ENCODE measurements at regions not wholly inside any gene's neighbourhood (a gene's known extent, or its start where the extent isn't known, plus 50 kb on each side); places are given as distances from the start of the nearest gene placed in this dataset.

DNA sequence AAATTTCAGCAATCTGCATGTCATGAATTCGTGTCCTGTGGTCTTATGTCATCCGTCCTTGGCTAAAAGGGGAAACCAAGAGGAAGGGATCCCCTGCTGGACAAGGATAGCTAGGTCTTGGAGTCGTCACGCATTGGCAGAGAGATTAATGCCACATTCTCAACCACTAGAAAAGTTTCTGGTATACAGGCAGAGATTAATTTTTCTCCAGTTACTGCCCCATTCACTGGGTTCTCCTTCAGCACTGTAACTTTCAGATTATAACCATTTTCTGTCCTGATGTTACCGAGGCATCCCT lies 1060.6 kb upstream of the AUTS2 start:
- no peak for DNase-seq (ENCODE audit: low read depth)

DNA sequence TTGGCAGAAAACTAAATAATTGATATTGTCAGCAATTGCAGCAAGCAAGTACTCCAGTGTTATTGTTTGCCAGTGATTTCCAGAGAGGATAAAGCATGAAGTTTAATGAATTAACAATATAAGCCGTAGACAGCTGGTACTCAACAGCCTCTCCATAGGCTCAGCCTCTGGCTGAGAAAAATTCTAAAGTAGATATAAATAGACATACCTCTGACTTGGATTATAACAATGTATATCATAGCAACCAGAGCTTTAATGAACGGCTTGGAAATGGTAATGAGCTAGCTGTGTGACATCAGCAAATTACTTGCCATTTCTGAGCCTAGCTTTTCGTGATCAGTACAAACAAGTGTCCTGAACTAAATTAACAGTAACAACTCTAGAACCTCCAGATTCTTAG lies 1055.4 kb upstream of the AUTS2 start:
- DNase-seq (ENCODE audit: low read depth) = no peak

DNA sequence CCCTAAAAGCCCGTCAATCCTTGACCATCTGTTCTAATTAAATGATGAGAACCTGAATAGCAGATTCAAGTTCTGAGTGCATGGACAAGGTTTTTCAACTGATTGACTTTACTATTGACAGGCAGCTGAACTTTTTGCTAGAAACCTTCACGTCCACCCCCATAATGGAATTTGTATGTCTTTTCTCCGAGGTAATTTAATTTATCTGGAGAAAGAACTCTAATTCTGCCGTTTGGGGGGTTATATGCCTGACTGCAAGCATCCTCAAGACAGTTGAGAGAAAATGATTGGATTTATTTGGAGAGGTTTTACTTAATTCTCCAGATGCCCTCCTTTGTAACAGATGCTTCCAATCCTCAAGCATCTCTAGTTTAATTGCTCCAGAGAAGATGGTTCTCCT lies 1053.4 kb upstream of the AUTS2 start:
- DNase-seq (ENCODE audit: low read depth) = no peak

DNA sequence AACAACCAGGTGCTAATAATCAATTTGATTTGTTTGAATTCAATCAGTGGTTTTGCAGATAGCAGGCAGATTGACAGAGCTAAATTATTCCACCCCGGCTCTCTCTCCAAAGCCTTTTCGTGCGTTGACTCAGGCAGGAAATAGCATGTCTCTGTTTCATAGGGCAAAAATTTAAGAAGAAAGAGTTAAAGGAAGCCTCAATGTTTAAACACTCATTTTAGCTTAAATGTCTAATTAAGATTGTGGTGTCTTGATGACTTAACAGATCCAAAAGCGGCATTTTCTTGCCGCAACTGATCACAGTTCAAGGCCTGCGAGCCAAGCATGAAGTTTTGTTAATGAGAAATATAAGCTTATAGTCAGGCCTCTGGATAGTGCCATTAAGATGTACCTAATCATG lies 1051.1 kb upstream of the AUTS2 start:
- no peak for DNase-seq (ENCODE audit: low read depth)

DNA sequence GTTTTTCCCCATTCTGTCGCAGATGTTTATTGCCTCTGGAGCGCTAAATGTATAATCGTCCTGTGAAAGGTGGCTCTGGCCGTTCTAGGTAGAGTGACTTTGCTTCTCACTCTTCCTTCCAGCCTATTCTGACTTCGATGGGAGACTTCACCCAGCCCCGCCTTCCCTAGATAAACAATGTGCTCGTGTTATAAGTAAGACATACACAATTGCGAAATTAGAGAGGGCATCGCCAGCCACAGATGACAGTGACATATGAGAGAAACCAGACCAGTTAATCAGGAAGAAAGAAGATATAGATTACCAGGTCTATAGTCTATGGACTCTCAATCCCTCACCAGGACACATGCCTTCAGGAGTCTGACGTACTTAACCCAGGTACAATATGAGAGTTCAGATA lies 1050.5 kb upstream of the AUTS2 start:
- DNase-seq (ENCODE audit: low read depth) = no peak

DNA sequence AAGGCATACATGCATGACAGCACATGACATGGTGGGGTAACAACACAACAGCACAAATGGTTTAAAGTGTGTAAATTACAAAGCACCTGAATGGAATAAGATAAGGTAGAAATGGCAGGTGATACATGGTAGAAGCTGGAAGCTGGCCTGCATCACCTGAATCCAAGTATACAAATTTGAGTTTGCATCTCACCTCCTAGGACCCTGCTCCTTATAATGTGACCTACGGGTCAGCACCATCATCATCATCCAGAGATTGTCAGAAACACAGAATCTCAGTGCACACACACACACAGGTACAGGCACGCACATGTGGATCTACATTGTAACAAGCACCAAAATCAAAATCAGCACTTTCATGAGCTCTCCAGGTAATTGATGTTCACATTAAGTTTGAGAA lies 1048.2 kb upstream of the AUTS2 start:
- no peak for DNase-seq (ENCODE audit: low read depth)

DNA sequence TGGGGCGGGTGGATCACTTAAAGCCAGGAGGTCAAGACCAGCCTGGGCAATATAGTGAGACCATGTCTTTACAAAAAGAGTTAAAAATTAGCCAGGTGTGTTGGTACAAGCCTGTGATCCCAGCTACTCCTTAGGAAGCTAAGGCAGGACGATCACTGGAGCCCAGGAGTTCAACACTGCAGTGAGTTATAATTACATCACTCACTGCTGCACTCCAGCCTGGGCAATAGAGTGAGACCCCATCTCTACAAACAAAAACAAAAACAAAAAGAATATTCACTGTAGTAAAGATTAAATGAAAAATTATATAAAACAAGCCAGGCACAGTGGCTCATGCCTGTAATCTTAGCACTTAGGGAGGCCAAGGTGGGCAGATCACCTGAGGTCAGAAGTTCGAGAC lies 1047.6 kb upstream of the AUTS2 start:
- DNase-seq (ENCODE audit: low read depth) = no peak

DNA sequence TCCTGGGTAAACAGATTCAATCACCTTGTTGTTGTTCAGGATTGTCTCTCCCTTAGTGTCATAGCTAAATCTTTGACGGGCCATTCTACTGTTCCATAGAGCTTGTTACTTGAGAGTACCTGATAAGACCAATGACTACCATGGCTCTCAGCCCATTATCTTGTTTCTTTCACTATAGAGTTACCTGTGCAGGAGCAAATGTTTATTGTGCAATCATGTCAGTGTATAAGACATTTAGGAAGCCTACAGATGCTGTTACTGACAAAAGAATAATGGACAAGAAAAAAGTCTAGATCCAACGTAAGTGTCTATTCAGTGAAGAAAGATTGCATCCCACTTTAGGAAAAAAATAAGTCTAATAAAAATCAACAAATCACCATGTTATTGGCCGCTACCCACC lies 1041.7 kb upstream of the AUTS2 start:
- no peak for DNase-seq (ENCODE audit: low read depth)

DNA sequence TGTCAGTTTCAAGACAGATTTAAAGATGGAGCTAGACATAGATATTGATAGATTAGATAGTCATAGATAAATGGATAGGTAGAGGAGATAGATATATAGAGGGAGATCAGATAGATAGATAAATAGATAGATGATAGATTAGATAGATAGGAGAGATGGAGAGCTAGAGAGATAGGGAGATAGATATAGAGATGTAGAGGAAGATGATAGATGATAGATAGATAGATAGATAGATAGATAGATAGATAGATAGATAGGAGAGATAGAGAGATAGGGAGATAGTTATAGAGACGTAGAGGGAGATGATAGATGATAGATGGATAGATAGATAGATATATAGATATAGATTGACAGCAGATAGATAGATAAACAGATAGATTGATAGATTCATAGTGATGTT lies 1038.8 kb upstream of the AUTS2 start:
- no peak for DNase-seq (ENCODE audit: low read depth)

DNA sequence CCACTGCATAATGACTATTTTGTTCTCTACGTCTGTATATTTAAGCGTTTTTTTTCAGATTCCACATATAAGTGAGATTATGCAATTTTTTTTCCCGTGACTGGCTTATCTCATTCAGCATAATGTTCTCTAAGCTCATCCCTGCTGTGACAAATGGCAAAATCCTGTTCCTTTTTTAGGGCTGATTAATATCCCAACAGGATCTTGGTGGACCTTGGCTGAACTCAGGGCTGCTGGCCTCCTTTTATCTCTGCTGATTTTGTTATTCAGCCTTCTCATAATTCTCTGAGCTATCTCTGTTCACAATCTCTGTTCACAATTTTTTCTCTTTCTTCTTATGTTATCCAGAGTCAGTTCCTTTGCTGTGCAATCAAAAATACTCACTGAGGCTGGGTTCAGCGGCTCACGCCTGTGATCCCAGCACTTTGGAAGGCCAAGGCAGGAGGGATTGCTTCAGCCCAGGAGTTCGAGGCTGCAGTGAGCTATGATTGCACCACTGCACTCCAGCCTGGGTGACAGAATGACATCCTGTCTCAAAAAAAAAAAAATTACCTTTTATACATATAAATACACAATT lies 1035.9 kb upstream of the AUTS2 start:
- DNase-seq (ENCODE audit: low read depth) = no peak

DNA sequence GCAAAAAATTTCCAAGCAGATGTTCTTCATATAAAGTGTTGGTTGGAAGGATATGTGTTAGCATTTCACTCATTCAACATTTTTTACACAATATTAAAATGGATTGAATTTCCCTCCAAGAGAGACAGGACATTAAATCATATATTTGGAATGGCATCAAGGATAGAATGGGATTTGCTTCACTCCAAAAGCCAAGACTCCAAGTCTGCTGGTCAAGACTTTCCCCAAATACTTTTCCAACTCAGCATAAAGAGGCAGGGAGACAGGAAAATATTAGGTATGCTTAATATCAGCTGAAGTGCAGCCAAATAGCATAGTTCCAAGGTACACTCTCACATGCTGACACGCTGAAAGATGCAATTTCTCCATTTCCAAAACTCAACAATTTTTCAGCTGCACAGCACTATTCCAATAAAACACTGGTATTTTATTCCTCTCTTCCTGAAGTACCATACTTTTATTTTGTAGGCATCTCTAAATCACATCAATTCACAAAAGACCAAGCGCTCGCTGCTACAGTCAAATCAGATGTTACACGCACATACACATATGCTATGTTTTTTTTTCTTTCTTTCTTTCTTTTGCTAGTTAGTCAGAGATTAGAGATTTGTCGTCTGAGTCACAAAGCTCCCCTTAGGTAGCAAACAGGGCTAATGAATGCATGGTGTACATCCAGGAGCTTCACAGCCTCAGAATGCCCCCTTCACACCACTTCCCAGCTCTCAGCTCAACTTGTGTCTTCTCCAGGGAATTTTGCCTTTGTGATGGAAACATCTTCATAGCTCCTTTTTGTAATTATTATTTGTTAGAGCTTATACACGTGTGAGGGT lies 1033.8 kb upstream of the AUTS2 start:
- peak; percentile 76 for DNase-seq (ENCODE audit: low read depth)

DNA sequence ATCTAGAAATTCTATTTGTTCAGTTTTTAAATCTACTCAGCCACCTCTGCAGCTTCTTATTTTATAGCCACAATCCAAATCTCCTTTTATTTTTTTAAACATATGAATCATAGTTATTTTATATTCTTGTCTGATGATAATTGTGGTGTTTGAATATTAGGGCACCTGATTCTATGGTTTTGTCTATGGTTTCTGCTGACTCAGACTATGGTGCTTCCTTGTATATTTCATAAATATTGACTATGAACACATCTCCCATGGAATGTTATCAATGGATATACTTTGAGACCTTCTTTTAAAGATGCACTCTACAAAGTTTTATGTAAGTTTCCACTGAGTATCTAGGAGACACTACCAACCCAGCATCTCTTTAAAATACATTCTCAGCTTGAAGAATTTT lies 1027.0 kb upstream of the AUTS2 start:
- DNase-seq (ENCODE audit: low read depth) = no peak

DNA sequence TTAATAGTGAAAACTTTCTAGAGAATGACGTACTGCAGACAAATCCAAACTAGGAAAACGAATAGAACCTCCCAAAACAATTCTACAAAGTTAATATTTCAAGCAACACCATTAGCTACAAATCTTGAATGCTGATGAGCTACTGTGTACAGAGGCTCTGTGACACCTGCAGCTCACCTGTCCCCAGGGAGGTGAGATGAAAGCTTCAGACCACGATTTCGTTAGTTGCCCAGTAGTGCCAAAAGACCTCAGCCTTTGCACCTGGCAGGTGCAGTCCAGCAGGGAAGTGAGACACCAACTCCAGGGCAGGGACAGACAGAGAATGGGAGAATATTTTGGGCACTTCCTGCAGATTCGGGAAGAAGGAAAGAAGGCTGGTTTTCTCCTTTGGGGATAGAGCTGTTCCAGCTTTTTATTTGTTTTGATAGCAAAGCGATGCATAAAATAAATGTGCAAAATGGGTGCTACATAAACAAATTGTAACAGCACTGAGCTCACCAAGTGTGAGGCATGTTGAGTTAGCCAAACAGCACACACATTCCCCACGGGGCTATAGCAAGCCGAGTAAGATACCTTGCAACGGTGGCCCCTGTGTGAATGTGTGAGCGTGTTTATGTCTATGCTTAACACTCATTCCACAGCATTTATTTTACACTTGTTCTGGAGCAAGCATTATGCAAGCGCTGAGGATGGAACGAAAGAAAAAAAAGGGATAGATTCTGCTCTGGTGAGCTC lies 1024.8 kb upstream of the AUTS2 start:
- DNase-seq (ENCODE audit: low read depth) = no peak

DNA sequence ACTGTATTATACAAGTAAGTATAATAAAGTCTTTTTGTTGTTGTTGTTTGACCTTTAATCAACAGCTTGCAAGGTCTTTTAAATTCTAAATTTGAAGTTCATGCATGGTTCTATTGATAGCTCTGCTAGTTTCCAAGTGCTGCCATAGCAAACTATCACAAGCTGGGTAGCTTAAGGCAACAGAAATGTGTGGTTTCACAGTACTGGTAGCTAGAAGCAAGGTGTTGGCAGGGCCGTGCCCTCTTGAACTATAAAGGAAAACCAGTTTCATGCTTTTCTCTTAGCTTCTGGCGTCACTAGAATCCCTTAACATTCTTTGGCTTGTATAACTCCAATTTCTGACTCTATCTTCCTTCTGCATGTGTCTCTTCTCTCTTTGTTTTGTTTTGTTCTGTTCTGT lies 1021.9 kb upstream of the AUTS2 start:
- no peak for DNase-seq (ENCODE audit: low read depth)

DNA sequence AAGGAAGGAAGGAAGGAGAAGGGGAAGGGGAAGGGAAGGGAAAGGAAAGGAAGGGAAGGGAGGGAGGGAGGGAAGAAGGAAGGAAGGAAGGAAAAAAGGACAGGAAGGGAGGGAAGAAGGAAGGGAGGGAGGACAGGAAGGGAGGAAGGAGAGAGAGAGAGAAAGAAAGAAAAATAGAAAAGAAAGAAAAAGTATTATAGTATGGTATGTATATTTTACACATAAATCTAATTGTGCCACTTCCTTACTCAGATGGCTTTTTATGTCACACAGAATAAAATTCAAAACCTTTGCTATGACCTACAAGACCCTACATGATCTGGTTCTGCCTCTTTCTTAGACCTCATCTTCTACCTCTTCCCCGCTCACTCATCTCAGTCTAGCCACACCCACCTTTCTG lies 1016.9 kb upstream of the AUTS2 start:
- DNase-seq (ENCODE audit: low read depth) = no peak

DNA sequence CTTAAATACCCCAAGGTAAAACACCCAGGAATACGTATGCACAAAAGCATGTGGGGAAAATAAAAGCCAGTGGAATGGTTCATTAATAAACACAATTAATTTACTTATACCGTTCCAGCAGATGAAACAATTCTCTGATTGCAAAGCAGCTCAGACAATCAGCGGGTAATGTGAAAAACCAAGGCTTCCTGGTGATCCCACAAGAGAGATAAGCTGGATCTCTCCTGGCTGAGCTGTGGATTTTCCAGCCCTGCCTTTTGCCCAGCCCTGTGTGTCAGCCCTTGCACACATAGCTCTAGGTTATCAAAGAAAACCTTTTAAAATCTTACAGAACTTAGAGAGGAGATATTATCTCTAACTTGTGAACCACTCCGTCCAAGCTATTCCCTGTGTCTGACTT lies 1010.7 kb upstream of the AUTS2 start:
- DNase-seq (ENCODE audit: low read depth) = no peak

DNA sequence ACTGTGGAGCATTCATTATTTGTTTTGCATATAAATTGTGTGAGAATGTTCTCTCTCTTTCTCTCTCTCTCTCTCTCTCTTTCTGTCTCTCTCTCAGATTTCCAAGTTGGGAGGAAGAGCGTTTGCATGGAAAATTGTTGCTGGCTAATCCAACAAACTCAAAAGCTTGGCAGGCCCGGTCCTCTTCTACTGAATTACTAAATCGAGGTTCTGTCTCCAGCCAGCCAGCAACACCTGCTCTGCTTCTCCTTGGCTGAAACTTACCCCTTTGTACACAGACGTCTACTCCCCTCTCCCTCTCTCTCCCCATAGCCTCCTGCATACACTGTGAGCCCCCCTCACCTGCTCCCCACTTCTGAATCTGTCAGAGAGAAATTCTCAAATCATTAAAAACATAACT lies 996.4 kb upstream of the AUTS2 start:
- DNase-seq (ENCODE audit: low read depth) = peak; percentile 58

DNA sequence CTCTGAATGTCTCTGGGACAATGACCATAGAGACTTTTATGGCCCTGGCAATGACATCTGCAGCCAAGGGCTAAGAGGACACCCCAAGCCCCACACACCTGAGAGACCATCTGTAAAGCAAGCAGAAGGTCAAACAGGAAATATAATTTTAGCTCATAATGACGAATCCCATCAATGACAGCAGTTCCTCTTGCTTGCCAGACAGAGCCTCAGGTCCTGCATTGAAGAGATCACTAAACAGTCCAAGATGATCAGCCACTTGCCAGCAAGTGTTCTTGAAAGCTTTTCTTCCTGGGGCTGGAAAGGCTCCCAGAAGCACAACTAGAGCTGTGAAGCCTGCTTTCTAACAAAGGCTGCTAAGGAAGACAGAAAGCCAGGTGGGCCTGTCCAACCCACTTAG lies 993.7 kb upstream of the AUTS2 start:
- peak; percentile 36 for DNase-seq (ENCODE audit: low read depth)

DNA sequence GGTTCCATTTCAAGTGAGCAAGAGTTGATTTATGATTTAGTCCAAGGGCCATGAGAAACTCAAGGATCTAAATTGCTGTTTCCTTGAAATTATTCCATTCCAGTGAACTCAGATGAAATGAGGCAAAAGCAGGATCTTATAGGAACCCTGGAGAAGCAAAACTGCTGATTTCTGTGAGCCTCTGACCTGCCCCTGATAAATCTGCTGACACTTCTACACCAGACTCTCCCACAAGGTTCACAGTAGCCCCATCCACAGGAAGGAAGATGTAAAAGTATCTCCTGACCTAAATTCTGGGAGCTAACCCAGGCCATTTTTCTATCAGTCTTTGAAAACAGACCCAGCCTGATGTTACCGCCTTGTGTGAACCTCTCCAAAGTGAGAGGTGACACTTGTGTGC lies 987.6 kb upstream of the AUTS2 start:
- DNase-seq (ENCODE audit: low read depth) = no peak

DNA sequence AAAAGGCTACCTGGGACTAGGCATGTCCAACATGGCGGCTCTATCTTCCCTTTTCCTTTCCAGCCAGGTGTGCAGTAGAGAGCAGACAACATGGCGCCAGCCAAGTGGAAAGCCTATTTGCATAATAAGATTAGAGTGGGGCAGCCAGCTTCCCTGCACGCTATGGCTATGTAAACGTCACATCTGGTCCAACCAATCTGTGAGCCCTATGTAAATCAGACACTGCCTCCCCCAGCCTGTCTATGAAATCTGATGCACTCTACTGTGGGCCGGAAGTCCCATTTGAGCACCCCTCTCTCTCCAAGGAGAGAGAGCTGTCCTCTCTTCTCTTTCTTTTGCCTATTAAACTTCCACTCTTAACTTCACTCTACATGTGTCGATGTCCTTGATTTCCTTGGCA lies 984.9 kb upstream of the AUTS2 start:
- no peak for DNase-seq (ENCODE audit: low read depth)

DNA sequence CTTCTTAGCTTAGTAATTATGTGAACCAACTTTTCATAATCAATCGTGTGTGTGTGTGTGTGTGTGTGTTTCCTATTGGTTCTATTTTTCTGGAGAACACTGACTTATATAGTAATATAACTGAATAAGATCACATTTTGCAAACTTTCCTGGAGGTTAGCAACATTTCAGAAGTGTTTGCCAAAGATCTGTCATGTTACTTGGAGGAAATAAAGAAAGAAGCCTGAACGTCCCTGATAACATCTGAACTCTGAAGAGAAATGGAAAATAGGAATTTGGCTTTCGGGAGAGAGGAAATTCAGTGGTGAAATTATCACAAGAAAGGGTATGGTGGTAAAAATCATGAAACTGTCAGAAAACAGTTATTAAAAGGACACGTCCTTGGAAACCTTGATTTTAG lies 984.4 kb upstream of the AUTS2 start:
- no peak for DNase-seq (ENCODE audit: low read depth)

DNA sequence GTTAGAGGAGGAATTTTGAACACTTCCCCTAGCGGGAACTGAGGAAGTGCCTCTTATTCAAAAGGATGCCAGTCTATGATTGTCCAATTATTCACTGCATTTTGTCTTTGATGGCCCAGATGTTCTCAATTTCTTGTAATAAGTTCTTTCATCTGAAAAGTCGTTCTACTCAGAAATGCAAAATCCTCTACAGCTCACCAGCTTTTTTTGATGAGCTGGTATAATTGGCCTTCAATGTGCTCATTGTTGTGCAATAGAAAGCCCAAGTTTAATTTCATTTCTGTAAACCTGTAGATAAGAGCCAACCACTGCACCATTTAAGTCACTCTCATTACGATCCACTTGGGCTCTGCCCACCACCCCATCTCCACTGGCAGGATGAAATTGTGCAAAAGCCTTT lies 978.7 kb upstream of the AUTS2 start:
- no peak for DNase-seq (ENCODE audit: low read depth)

DNA sequence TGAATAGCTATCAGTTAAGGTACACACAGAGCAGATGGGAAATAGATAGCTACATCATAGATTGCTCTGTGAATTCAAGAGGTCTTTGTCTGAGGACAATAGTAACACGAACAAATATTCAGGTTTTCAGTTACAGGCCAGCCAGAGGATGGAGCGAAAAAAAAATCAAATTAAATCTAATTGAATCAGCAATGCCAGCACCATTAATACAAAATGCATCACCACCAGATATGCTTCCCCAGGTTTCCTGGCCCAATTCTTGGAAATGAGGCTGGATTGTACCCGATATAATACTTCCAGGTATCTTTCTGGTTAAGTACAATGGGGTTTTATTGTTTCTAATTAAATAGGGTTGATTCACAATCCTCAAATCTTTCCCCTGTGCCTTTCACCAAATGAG lies 975.8 kb upstream of the AUTS2 start:
- no peak for DNase-seq (ENCODE audit: low read depth)

Data from forelimb muscle (tissue), 1 donor.